Mesendoderm (in vitro differentiated cells): ENCODE measurements at regions not wholly inside any gene's neighbourhood (a gene's known extent, or its start where the extent isn't known, plus 50 kb on each side); places are given as distances from the start of the nearest gene placed in this dataset.

ENCODE experiments used
- DNase-seq: peaks from one replicate; pipeline ENCODE4 v3.0.0; 2013
- H2AK5ac ChIP-seq: 2 replicates; pipeline ENCODE4 v1.6.1; 2013; ENCODE audit warnings: low read length, inconsistent platforms
- H2BK120ac ChIP-seq: 2 replicates; pipeline ENCODE4 v1.6.1; 2013; ENCODE audit warnings: low read depth, mild to moderate bottlenecking, low read length, moderate library complexity, mixed read lengths
- H2BK15ac ChIP-seq: replicated peaks from 2 replicates; pipeline ENCODE4 v1.6.1; 2013; ENCODE audit warnings: low read depth, mild to moderate bottlenecking, moderate library complexity
- H2BK5ac ChIP-seq: 2 replicates; pipeline ENCODE4 v1.6.1; 2013; ENCODE audit warnings: low read length, inconsistent platforms
- H3K18ac ChIP-seq: 2 replicates; pipeline ENCODE4 v1.6.1; 2013; ENCODE audit warnings: mild to moderate bottlenecking, low read length, mixed read lengths
- H3K23ac ChIP-seq: one replicate; pipeline ENCODE4 v1.6.1; 2013; ENCODE audit warnings: low read length
- H3K27ac ChIP-seq: 2 replicates; pipeline ENCODE4 v1.5.1; 2013; ENCODE audit warnings: low read depth, mild to moderate bottlenecking, inconsistent platforms, low read length, moderate library complexity
- H3K27me3 ChIP-seq: 2 replicates; pipeline ENCODE4 v1.6.1; 2013; ENCODE audit warnings: low read length, control low read depth, mild to moderate bottlenecking, inconsistent platforms; ENCODE audit not compliant: insufficient read depth, poor library complexity
- H3K36me3 ChIP-seq: 2 replicates; pipeline ENCODE4 v1.6.1; 2013; ENCODE audit warnings: low read length, inconsistent platforms; ENCODE audit not compliant: control insufficient read depth, insufficient read depth
- H3K4ac ChIP-seq: one replicate; pipeline ENCODE4 v1.6.1; 2013; ENCODE audit warnings: low read depth, mild to moderate bottlenecking, low read length, moderate library complexity
- H3K4me1 ChIP-seq: 2 replicates; pipeline ENCODE4 v1.6.1; 2013; ENCODE audit warnings: low read depth, low read length, inconsistent platforms; ENCODE audit not compliant: control insufficient read depth
- H3K4me2 ChIP-seq: 2 replicates; pipeline ENCODE4 v1.6.1; 2013; ENCODE audit warnings: low read length
- H3K4me3 ChIP-seq: 2 replicates; pipeline ENCODE4 v1.5.1; 2013; ENCODE audit warnings: mild to moderate bottlenecking, low read length
- H3K56ac ChIP-seq: one replicate; pipeline ENCODE4 v1.6.1; 2013; ENCODE audit warnings: low read length
- H3K79me1 ChIP-seq: 2 replicates; pipeline ENCODE4 v1.6.1; 2013; ENCODE audit warnings: low read length, inconsistent platforms
- H3K79me2 ChIP-seq: 2 replicates; pipeline ENCODE4 v1.6.1; 2013; ENCODE audit warnings: mild to moderate bottlenecking, low read length; ENCODE audit not compliant: control insufficient read depth, insufficient read depth
- H3K9ac ChIP-seq: 2 replicates; pipeline ENCODE4 v1.6.1; 2013; ENCODE audit warnings: low read length, inconsistent platforms
- H4K5ac ChIP-seq: one replicate; pipeline ENCODE4 v1.6.1; 2013; ENCODE audit warnings: low read length
- H4K8ac ChIP-seq: one replicate; pipeline ENCODE4 v1.6.1; 2013; ENCODE audit warnings: low read depth, mild to moderate bottlenecking, control low read depth, low read length, moderate library complexity
- WGBS: extraction: QIAGEN DNeasy Blood & Tissue Kit; methylation state at CpG from one replicate; pipeline ENCODE4 v1.1.7; 2013; ENCODE audit warnings: low lambda C conversion rate, missing lambda C conversion rate; ENCODE audit not compliant: insufficient coverage; ENCODE audit errors: extremely low coverage; 5-methylcytosine and 5-hydroxymethylcytosine counted together

DNA sequence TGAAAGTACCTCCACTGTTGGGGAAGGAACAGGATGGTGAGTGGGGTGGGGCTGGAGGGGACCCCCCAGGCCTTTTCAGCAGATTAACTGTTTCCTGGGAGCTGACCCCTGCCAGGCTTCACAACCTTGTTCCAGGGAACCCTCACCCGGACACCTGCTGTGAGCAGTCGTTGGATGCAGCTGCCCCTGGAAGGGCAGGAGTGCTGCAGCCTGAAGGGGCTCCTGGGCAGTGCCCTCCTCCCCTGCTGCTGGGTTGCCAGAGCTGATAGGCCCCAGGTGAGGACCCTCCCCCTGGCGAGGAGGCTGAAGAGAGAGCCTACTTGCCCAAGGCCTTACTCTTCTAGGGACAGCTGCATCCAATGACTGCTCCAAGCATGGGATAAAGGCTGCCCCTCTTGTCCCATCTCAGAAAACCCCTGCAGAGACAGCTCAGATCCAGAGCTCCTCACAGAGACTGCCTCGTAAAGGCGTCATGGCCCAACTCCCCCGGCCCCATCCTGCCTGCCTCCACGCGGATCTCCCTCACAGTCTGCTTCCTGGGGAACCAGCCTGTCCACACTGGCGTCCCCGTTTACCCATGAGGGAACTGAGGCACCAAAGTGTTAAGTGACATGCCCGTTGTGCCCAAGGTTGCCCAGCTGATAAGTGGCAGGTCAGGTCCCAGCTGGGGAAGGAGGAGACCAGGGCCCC, 193.4 kb upstream of the LINGO1 start:
- Histone ChIP-seq H4K5ac (no peak overlapping the region), H3K4ac (no peak overlapping the region), H3K18ac (no peak overlapping the region), H3K4me1 (peaks cover 4% of the 10 kb centered on the region), H3K4me3 (no peak overlapping the region), H3K27ac (no peak overlapping the region), H3K23ac (no peak overlapping the region), H2BK15ac (no peak overlapping the region), H2BK120ac (no peak overlapping the region), H4K8ac (no peak overlapping the region), H3K79me2 (no peaks in the 10 kb centered on the region), H3K36me3 (no peaks in the 10 kb centered on the region), H2AK5ac (no peak overlapping the region), H2BK5ac (no peak overlapping the region), H3K9ac (no peak overlapping the region), H3K56ac (no peak overlapping the region), H3K79me1 (no peaks in the 10 kb centered on the region), H3K27me3 (peaks cover under 1% of the 10 kb centered on the region), H3K4me2 (no peak overlapping the region)
- DNase-seq: peak; percentile 58
- no CpG with 5 or more reads among the region's 11 CpGs for WGBS

DNA sequence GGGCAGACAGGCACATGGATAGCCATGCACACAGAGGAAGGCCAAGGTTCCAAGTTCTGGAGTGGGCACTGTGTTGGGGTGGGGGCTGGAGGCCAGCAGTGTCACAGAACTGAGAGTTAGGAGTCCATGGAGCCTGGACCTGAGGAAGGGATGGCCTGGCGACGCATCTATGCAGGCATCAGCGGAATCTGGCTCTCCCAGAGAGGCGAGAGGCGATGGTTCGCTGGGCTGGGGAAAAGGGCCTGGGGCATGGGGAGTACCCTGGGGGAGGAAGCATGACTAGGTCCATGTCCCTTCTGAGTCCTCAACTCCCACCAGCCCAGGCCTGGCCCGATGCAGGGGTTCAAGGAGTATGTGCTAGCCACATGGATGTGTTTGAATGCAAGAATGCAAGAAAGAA, 192.8 kb upstream of the LINGO1 start:
- H3K27me3 ChIP-seq: peaks cover 6% of the 10 kb centered on the region
- H3K23ac ChIP-seq: no peak overlapping the region
- peak; percentile 23 for DNase-seq
- H3K56ac ChIP-seq: no peak overlapping the region
- no peak overlapping the region for H2BK120ac ChIP-seq
- H3K79me1 ChIP-seq: no peaks in the 10 kb centered on the region
- no CpG with 5 or more reads among the region's 7 CpGs for WGBS
- H4K8ac ChIP-seq: no peak overlapping the region
- no peak overlapping the region for H3K4me2 ChIP-seq
- no peak overlapping the region for H2BK5ac ChIP-seq
- H3K18ac ChIP-seq: no peak overlapping the region
- H3K36me3 ChIP-seq: no peaks in the 10 kb centered on the region
- H2AK5ac ChIP-seq: no peak overlapping the region
- no peak overlapping the region for H3K4ac ChIP-seq
- H3K9ac ChIP-seq: no peak overlapping the region
- H2BK15ac ChIP-seq: no peak overlapping the region
- no peak overlapping the region for H3K27ac ChIP-seq
- H4K5ac ChIP-seq: no peak overlapping the region
- H3K4me1 ChIP-seq: peaks cover 4% of the 10 kb centered on the region
- no peak overlapping the region for H3K4me3 ChIP-seq
- no peaks in the 10 kb centered on the region for H3K79me2 ChIP-seq

DNA sequence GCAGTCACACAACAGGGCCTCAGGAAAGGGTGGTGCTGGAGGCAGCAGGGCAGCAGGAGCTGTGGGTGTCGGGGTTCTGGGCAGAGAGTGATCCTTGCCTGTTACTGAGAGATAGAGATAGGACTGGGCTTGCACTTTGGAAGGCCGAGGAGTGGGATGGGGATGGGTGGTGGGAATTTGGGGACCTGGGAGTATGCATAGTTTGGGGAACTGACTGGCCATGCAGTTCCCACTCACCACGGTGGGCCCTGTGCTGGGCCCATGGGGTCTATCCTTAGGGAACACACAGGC, 192.5 kb upstream of the LINGO1 start:
- H3K36me3 ChIP-seq: no peaks in the 10 kb centered on the region
- no CpG with 5 or more reads among the region's 3 CpGs for WGBS
- peaks cover 8% of the 10 kb centered on the region for H3K27me3 ChIP-seq

DNA sequence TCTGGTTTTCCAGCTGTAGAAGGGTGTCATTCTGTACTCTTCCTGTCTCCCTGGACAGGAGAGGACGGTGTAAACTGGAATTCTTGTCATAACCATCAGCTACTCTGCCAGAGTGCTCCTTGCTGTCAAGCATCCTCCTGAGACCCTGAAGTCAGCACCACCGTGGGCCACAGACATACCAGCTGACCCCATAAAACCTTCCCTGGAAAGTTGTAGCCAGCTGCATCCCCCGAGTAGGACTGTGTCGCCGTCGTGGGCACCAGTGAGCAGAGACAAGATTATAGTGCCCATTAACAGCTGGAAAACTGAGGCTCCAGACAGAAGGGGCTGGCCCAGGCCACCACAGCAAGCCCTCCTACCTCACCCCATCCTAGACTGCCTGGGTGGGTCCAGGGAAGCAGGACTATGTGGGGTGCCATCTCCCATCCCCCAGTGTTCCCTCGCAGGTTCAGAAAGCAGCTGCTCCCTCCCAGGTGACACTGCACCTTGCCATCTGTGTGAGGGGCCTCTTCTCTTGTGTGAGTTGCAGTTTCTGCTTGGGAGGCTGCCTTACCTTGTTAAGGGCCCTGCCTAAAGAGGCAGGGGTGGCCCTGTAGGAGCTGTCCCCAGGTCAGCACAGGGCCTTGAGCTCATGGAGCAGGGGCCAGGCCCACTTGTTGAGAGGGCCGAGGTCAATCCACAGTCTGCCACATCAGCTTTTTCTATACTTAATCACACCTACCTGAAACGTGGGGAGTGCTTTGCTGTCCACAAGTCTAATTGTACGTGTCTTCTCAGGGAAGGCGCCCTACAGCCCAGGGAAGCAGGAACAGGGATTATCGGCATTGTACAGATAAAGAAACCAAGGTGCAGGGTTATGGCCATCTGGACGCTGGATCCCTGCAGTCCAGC, 191.9 kb upstream of the LINGO1 start:
- no peak overlapping the region for H4K8ac ChIP-seq
- no peaks in the 10 kb centered on the region for H3K79me1 ChIP-seq
- H3K23ac ChIP-seq: peak overlapping the region; percentile 66
- H2BK120ac ChIP-seq: no peak overlapping the region
- no CpG with 5 or more reads among the region's 13 CpGs for WGBS
- H3K27ac ChIP-seq: no peak overlapping the region
- no peak overlapping the region for H2BK15ac ChIP-seq
- no peak for DNase-seq
- H2BK5ac ChIP-seq: no peak overlapping the region
- H3K18ac ChIP-seq: no peak overlapping the region
- H3K4me2 ChIP-seq: no peak overlapping the region
- H3K56ac ChIP-seq: peak overlapping the region; percentile 42
- H4K5ac ChIP-seq: no peak overlapping the region
- H3K27me3 ChIP-seq: peaks cover 9% of the 10 kb centered on the region
- H3K4me1 ChIP-seq: peaks cover 4% of the 10 kb centered on the region
- no peak overlapping the region for H3K9ac ChIP-seq
- H3K4me3 ChIP-seq: no peak overlapping the region
- no peaks in the 10 kb centered on the region for H3K36me3 ChIP-seq
- H3K4ac ChIP-seq: no peak overlapping the region
- no peak overlapping the region for H2AK5ac ChIP-seq
- H3K79me2 ChIP-seq: no peaks in the 10 kb centered on the region

More for the DNA sequence above, 192.5 kb upstream of the LINGO1 start:
- Histone ChIP-seq H3K18ac (no peak overlapping the region), H3K4ac (no peak overlapping the region), H2BK120ac (no peak overlapping the region), H4K5ac (no peak overlapping the region), H3K79me1 (no peaks in the 10 kb centered on the region), H3K23ac (no peak overlapping the region), H3K4me3 (no peak overlapping the region), H3K27ac (no peak overlapping the region), H3K56ac (peak overlapping the region; percentile 42), H3K4me2 (no peak overlapping the region), H2BK15ac (no peak overlapping the region), H3K79me2 (no peaks in the 10 kb centered on the region), H4K8ac (no peak overlapping the region), H3K9ac (no peak overlapping the region), H2AK5ac (no peak overlapping the region), H3K4me1 (peaks cover 4% of the 10 kb centered on the region), H2BK5ac (no peak overlapping the region)
- DNase-seq: no peak

DNA sequence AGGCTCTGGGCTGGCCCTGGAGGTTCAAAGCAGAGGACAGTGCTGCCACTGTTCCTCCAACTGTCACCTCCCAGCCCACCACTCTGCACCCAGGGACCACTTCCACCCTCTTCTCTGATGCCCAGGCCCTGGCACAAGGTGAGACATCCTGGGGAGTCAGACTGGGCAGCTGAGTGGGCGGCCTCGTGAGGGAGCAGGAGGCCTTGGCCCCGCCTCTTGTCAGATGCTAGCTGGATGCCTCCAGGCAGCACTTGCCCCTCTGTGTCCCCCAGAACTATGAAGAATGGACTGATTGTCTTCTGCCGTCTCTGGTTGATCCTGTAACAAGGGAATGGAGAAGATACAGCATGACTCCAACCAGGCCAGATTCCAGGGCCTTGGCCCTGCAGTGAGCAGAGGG, 191.0 kb upstream of the LINGO1 start:
- Histone ChIP-seq H3K36me3 (no peaks in the 10 kb centered on the region), H3K27me3 (peaks cover 14% of the 10 kb centered on the region), H3K18ac (no peak overlapping the region), H3K4me3 (no peak overlapping the region), H3K9ac (no peak overlapping the region), H4K5ac (no peak overlapping the region), H2BK15ac (no peak overlapping the region), H2BK5ac (no peak overlapping the region), H3K27ac (no peak overlapping the region), H4K8ac (no peak overlapping the region), H2AK5ac (no peak overlapping the region), H3K79me1 (no peaks in the 10 kb centered on the region), H3K56ac (no peak overlapping the region), H2BK120ac (no peak overlapping the region), H3K4ac (no peak overlapping the region), H3K4me1 (peaks cover 4% of the 10 kb centered on the region), H3K23ac (no peak overlapping the region), H3K4me2 (no peak overlapping the region), H3K79me2 (no peaks in the 10 kb centered on the region)
- DNase-seq: no peak
- WGBS: no CpG with 5 or more reads among the region's 4 CpGs
